Iris pigment epithelial cell (primary cell): ENCODE measurements at regions not wholly inside any gene's neighbourhood (a gene's known extent, or its start where the extent isn't known, plus 50 kb on each side); places are given as distances from the start of the nearest gene placed in this dataset.

ENCODE experiments used
- DNase-seq: peaks from one replicate; pipeline ENCODE4 v3.0.0-alpha.2; 2011; ENCODE audit warnings: low read depth

GRCh38 chr1:90201467-90202358 lies 206.8 kb downstream of the ZNF326 start:
- peak; percentile 66 for DNase-seq

GRCh38 chr1:90200646-90201205 lies 205.8 kb downstream of the ZNF326 start:
- no peak for DNase-seq

- DNase-seq, result no peak
Measured at GRCh38 chr1:90198616-90199332, 203.9 kb downstream of the ZNF326 start.

- no peak for DNase-seq
Measured at GRCh38 chr1:90193116-90193515, 198.2 kb downstream of the ZNF326 start.

- no peak for DNase-seq
Measured at GRCh38 chr1:90192408-90192807, 197.5 kb downstream of the ZNF326 start.

GRCh38 chr1:90190523-90190922 lies 195.6 kb downstream of the ZNF326 start:
- no peak for DNase-seq

- no peak for DNase-seq
Measured at GRCh38 chr1:90189889-90190288, 195.0 kb downstream of the ZNF326 start.

GRCh38 chr1:90187323-90187585 lies 192.3 kb downstream of the ZNF326 start:
- no peak for DNase-seq

- DNase-seq, result no peak
Measured at GRCh38 chr1:90186506-90187322, 191.8 kb downstream of the ZNF326 start.

- DNase-seq, result peak; percentile 82
Measured at GRCh38 chr1:90176530-90176929, 181.6 kb downstream of the ZNF326 start.

GRCh38 chr1:90175490-90176167 lies 180.7 kb downstream of the ZNF326 start:
- DNase-seq, result peak; percentile 57

- DNase-seq, result peak; percentile 56
Measured at GRCh38 chr1:90174246-90174645, 179.3 kb downstream of the ZNF326 start.

GRCh38 chr1:90162216-90162615 lies 167.3 kb downstream of the ZNF326 start:
- no peak for DNase-seq

GRCh38 chr1:90161625-90162024 lies 166.7 kb downstream of the ZNF326 start:
- no peak for DNase-seq

GRCh38 chr1:90155721-90156487 lies 161.0 kb downstream of the ZNF326 start:
- DNase-seq, result no peak

- no peak for DNase-seq
Measured at GRCh38 chr1:90154711-90155110, 159.8 kb downstream of the ZNF326 start.

- no peak for DNase-seq
Measured at GRCh38 chr1:90149101-90149500, 154.2 kb downstream of the ZNF326 start.

- DNase-seq, result no peak
Measured at GRCh38 chr1:90147093-90147492, 152.2 kb downstream of the ZNF326 start.

GRCh38 chr1:90144820-90145219 lies 149.9 kb downstream of the ZNF326 start:
- no peak for DNase-seq

GRCh38 chr1:90143591-90143990 lies 148.7 kb downstream of the ZNF326 start:
- no peak for DNase-seq

- no peak for DNase-seq
Measured at GRCh38 chr1:90142697-90143096, 147.8 kb downstream of the ZNF326 start.
